H1 (cell line): ENCODE measurements at regions not wholly inside any gene's neighbourhood (a gene's known extent, or its start where the extent isn't known, plus 50 kb on each side); places are given as distances from the start of the nearest gene placed in this dataset.

Experiments used
- BRCA1 ChIP-seq: IDR thresholded peaks from 2 replicates; pipeline ENCODE4 v1.6.1; 2012; ENCODE audit warnings: low read depth, low read length, improper control_type of control experiment
- GTF2F1 ChIP-seq: IDR thresholded peaks from 2 replicates; pipeline ENCODE4 v1.6.1; 2012; ENCODE audit warnings: low read depth, low read length, improper control_type of control experiment, borderline replicate concordance
- HDAC2 ChIP-seq, 2 experiments: fragments of 300-600 bp in 1 of 2; sonication (generic) in 1 of 2; IDR thresholded peaks; 2 replicates each; pipeline ENCODE4 v1.6.1; 2011 to 2012; ENCODE audit warnings: low read depth in 2 of 2, low read length in 2 of 2, mild to moderate bottlenecking in 2 of 2, moderate library complexity in 2 of 2, borderline replicate concordance in 1 of 2, inconsistent platforms in 1 of 2
- TF ChIP-seq, protein P1 (sequence below): IDR thresholded peaks from 2 replicates; pipeline ENCODE4 v1.6.1; 2011; ENCODE audit warnings: low read depth, mild to moderate bottlenecking, low read length; ENCODE audit not compliant: insufficient read depth
- TF ChIP-seq, protein P2 (sequence below): IDR thresholded peaks from 2 replicates; pipeline ENCODE4 v1.6.1; 2011; ENCODE audit warnings: low read length, improper control_type of control experiment

DNA sequence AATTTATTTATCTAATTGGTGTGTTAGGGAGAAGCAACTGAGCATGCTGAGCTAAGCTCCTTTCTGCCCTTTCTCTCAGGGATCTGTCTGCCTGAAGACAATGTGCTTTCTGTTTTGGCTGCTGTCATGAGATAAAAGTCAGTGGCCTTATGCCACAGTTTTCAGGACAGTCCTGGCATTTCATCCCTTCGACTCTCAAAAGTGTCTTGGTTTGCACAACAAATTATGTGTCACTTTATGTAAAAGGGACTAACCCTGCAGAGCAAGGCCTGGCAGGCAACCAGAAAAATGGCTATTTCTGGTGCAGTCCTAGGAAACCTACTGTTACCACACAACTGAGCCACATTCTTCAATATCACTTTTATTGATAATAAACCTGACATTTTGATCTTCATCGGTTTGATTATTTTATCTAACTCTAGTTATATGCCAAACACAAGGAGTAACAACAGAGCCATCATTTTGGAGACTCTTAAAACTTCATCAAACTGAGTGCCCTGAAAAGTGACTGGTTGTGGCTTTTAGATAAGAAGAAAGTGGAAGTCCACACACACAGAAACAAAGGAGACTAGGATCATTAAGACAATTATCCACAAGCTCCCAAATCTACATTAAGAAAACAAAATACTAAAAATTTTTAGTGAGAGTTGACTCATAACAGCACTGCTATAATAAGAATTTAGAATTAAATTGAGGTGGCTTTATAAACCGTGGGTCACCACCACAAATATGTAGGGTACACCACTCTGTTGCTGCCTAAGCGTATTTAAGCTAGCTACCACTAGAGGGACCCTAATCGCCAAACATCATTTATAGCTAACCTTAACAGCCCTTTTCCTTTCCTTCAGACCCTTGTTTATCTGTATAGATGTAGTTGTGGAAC is 95.9 kb upstream of the PTPN13 start (continued):
- TF ChIP-seq GTF2F1 (no peak), HDAC2 (IDR thresholded peaks at IDR 0.05; ENCODE audit: borderline replicate concordance in 1 of 2, low read depth in 2 of 2, low read length in 2 of 2) (no peak), BRCA1 (no peak)
- TF ChIP-seq, protein P1, sequence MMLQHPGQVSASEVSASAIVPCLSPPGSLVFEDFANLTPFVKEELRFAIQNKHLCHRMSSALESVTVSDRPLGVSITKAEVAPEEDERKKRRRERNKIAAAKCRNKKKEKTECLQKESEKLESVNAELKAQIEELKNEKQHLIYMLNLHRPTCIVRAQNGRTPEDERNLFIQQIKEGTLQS = no peak
- TF ChIP-seq, protein P2, sequence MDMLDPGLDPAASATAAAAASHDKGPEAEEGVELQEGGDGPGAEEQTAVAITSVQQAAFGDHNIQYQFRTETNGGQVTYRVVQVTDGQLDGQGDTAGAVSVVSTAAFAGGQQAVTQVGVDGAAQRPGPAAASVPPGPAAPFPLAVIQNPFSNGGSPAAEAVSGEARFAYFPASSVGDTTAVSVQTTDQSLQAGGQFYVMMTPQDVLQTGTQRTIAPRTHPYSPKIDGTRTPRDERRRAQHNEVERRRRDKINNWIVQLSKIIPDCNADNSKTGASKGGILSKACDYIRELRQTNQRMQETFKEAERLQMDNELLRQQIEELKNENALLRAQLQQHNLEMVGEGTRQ = no peak
